ENCODE measurements at regions not wholly inside any gene's neighbourhood (a gene's known extent, or its start where the extent isn't known, plus 50 kb on each side); places are given as distances from the start of the nearest gene placed in this dataset.
"Not testable (repeated sequence)": the region's sequence is repeated elsewhere in the genome, so short reads cannot be mapped to it uniquely, and the experiment has no call there.

- DNase-seq (ENCODE audit: low spot score), result no peak
These were observed 822.3 kb downstream of the LUZP2 start for GRCh38 chr11:25319127-25319526.

- no peak for DNase-seq (ENCODE audit: low spot score)
These were observed 830.8 kb downstream of the LUZP2 start for GRCh38 chr11:25327656-25328055.

GRCh38 chr11:25339281-25339680 is 842.4 kb downstream of the LUZP2 start:
- DNase-seq (ENCODE audit: low spot score), result no peak

- DNase-seq (ENCODE audit: low spot score), result no peak
These were observed 852.7 kb downstream of the LUZP2 start for GRCh38 chr11:25349537-25349936.

DNA sequence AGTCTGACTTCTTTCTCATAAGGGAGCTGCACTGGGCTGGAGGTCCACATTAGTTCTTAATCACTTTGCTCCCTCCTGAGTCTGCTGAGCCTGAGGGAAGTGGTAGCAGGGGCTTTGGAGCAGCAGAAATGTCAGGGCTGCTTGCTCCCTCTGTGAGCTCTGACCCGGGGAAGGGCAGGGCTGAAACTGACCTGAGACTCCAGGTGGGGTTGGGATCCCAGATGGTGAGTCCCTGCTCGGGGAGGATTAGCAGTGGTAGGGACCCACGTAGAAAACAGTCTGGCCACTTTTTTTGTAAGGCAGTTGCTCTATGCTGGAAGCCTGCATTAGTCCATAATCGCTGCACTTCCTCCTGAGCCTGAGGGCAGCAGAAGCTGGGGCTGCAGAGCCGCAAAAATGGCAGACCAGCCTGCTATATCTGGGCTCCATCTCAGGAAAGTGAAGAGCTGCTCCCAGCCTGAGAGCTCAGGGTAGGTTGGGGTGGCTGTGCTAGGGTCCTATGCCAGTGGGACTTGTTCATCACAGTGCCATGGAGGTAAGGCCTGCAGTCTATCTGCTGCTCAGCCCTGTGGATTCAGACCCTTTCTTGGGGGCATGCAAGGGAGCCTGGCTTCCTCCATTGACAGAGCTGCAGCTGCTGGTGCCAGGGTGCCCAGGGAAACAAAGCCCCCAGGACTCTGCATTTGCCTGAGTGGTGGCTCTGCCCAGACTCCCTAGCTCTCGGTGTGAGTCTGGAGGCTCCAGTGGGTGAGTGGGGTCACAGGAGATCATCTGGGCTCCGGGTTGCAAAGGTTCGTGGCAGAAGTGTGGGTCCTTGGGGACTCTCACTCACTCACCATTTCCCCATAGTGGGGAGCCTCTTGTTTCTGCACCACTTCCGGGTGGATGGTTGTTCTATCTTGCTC is 854.3 kb downstream of the LUZP2 start:
- no peak for DNase-seq (ENCODE audit: low spot score)

DNA sequence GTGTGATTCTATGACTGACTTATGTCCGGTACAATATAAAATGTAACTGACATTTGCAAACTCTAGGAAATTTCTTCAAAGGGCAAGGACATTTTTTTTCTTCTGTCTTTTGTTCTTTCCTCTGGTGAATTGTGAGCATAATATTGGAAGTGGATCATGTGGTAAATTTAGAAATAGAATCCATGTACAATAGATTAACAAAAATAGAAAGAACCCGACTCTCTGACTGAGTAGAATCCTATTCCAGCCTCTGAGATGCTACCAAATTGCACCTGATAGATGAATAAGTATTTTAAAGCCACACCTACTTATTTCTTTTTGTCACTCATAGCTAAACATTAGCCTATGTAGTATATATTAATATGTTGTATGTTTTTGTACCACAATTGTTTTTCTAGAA is 860.3 kb downstream of the LUZP2 start:
- no peak for DNase-seq (ENCODE audit: low spot score)

DNA sequence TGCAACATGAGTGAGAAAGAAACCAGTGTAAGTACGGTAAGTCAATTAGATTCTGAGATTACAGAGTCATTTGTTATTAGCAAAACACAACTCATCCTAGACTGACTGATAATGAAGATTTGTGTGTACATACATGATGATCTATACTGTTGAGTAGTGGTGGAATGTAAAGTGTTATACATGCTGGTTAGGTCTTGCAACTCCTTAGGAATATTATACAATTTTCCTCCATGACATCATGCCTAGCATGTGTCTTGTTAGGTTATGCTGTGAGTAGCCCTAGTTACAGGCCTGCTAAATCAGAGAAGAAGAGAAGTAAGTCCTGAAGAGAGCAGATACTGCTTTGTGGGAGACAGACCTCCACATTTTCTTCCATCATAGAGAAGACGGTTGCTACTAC is 880.6 kb downstream of the LUZP2 start:
- DNase-seq (ENCODE audit: low spot score), result no peak

GRCh38 chr11:25396847-25397246 is 900.0 kb downstream of the LUZP2 start:
- DNase-seq (ENCODE audit: low spot score), result no peak

DNA sequence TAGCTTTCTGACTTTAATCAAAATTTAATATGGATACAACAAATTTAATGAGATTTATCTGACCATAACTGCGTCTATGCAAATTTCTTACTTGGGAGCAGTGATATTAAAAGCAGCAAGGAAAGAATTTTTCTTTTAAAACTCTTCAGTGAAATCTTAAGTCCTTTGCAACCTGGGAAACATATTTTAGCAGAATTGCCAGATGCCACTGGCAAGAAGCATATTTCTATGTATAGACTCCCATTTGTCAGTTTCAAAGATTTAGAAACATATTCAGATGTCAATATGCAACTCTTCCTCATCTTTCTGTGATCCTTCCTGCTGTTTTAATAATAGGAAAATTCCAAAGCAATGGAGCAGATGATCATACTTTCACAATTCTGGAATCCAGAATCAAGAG is 911.3 kb downstream of the LUZP2 start:
- DNase-seq (ENCODE audit: low spot score), result no peak

DNA sequence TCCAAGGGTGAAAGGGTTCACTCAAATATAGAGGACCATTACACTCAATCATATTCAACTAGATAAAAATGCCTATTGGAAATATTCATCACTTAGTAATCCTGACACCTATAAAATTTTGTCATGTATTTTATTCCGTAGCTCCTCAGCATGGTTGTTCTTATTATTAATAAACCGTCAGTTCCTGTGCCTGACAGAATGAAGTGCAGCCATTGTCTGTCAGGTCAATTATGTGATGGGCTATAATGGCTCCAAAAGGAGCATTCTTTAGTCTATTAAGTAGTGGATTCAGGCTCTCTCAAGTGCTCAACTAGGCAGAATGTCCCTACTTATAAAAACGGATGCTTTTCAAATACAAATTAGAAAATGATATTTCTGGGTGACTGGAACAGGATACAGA is 916.1 kb upstream of the ANO3 start:
- DNase-seq (ENCODE audit: low spot score), result no peak

GRCh38 chr11:25423436-25424199 is 908.3 kb upstream of the ANO3 start:
- DNase-seq (ENCODE audit: low spot score), result no peak

DNA sequence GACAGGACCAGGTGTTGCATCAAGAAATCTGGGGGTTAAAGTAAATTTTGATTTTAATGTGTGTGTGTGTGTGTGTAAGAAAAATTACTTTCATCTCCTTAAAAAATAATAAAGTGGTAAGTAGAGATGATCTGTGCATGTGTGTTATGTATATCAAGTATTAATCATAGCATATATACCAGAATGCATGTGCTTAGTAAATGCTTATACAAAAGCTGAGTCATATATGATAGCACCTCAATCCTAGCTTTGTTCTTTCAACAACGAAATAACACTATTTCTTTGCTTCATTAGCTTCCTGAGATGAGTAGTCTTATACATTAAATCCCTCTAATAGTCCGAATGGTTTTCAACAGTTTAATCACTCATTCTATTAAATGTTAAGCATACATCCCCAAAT is 899.6 kb upstream of the ANO3 start:
- DNase-seq (ENCODE audit: low spot score), result no peak

- DNase-seq (ENCODE audit: low spot score), result no peak
These were observed 896.7 kb upstream of the ANO3 start for GRCh38 chr11:25435197-25435596.

GRCh38 chr11:25436326-25436725 is 895.6 kb upstream of the ANO3 start:
- no peak for DNase-seq (ENCODE audit: low spot score)

GRCh38 chr11:25441421-25441820 is 890.5 kb upstream of the ANO3 start:
- no peak for DNase-seq (ENCODE audit: low spot score)

- DNase-seq (ENCODE audit: low spot score), result no peak
These were observed 882.8 kb upstream of the ANO3 start for GRCh38 chr11:25449091-25449490.

GRCh38 chr11:25453471-25453870 is 878.5 kb upstream of the ANO3 start:
- DNase-seq (ENCODE audit: low spot score), result no peak

- DNase-seq (ENCODE audit: low spot score), result no peak
These were observed 875.7 kb upstream of the ANO3 start for GRCh38 chr11:25456211-25456610.

DNA sequence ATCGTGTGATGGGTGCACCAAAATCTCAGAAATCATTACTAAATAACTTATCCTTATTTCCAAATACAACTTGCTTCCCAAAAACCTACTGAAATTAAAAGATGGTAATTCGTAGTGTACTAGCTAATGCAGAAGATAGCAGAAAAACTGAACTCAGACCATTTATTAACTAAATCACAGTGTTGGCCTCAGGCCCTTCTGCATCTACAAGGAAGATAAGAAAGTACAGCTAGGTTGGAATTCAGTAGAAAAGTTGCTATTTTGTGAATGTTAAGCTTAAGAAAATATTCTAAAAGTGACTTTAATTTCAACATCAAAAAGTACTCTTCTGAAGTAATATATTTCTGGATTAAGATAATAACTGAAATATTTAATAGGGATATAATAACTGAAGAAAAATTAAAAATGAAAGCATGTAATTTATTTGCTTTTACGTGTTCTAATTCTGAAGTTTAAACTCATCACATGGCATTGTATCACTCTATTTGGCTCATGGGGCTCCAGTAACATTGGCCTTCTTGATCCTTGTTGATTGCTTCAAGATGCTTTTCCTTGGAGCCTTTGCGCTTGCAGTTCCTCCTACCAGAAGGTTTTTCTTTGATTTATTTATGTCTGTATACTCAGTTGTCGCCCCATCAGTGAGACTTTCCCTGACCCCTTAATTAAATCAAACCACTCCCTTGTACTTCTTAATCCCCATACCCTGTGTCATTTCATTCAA is 847.9 kb upstream of the ANO3 start:
- no peak for DNase-seq (ENCODE audit: low spot score)

DNA sequence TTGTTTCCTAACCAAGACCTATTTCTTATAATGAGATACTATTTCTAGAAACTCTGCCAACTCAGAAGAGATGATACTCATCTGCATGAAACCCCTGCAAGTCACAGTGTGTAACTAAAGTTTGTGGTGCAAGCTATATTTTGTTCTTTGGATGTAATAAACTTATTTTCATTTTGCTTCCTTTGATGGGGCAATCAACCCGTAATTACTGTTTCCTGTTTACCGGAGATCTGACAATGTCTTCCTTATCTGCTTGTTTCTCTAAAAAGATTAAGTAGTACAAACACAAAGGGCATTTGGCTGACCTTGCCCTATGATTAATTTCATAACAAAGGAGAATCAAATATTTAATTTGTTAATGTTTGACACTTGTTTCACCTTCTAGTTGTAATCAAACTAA is 846.6 kb upstream of the ANO3 start:
- no peak for DNase-seq (ENCODE audit: low spot score)

- not testable (repeated sequence) for DNase-seq (ENCODE audit: low spot score)
These were observed 845.6 kb upstream of the ANO3 start for GRCh38 chr11:25486338-25486737.

- not testable (repeated sequence) for DNase-seq (ENCODE audit: low spot score)
These were observed 843.8 kb upstream of the ANO3 start for GRCh38 chr11:25488176-25488575.

GRCh38 chr11:25501426-25501825 is 830.5 kb upstream of the ANO3 start:
- not testable (repeated sequence) for DNase-seq (ENCODE audit: low spot score)
